CD4-positive, alpha-beta T cell treated with Interferon gamma for 1 hour (primary cell): ENCODE measurements at regions not wholly inside any gene's neighbourhood (a gene's known extent, or its start where the extent isn't known, plus 50 kb on each side); places are given as distances from the start of the nearest gene placed in this dataset.
"Not testable (repeated sequence)": the region's sequence is repeated elsewhere in the genome, so short reads cannot be mapped to it uniquely, and the experiment has no call there.

Source experiments
- DNase-seq: peaks from one replicate; pipeline ENCODE4 v3.0.0-alpha.2; 2020

GRCh38 chr2:9708683-9709538, 78.1 kb upstream of the YWHAQ start:
- no peak for DNase-seq

- no peak for DNase-seq
Measured at GRCh38 chr2:9709539-9710285, 78.9 kb upstream of the YWHAQ start.

GRCh38 chr2:9710311-9710710, 79.5 kb upstream of the YWHAQ start:
- DNase-seq, result no peak

GRCh38 chr2:9712263-9712662, 81.5 kb upstream of the YWHAQ start:
- DNase-seq, result no peak

- DNase-seq, result no peak
Measured at GRCh38 chr2:9714630-9715214, 83.9 kb upstream of the YWHAQ start.

GRCh38 chr2:9715238-9715637, 84.4 kb upstream of the YWHAQ start:
- no peak for DNase-seq

- no peak for DNase-seq
Measured at GRCh38 chr2:9717886-9718451, 87.2 kb upstream of the YWHAQ start.

GRCh38 chr2:9720352-9721093, 89.7 kb upstream of the YWHAQ start:
- no peak for DNase-seq

- no peak for DNase-seq
Measured at GRCh38 chr2:9721344-9721743, 90.5 kb upstream of the YWHAQ start.

- no peak for DNase-seq
Measured at GRCh38 chr2:9722451-9722850, 91.7 kb upstream of the YWHAQ start.

GRCh38 chr2:9724565-9724964, 93.8 kb upstream of the YWHAQ start:
- DNase-seq, result no peak

GRCh38 chr2:9725106-9725505, 94.3 kb upstream of the YWHAQ start:
- DNase-seq, result no peak

GRCh38 chr2:9726016-9726415, 95.2 kb upstream of the YWHAQ start:
- DNase-seq, result not testable (repeated sequence)

- DNase-seq, result not testable (repeated sequence)
Measured at GRCh38 chr2:9730523-9730922, 99.7 kb upstream of the YWHAQ start.

- no peak for DNase-seq
Measured at GRCh38 chr2:9732824-9733223, 102.0 kb upstream of the YWHAQ start.

GRCh38 chr2:9734308-9734707, 103.5 kb upstream of the YWHAQ start:
- no peak for DNase-seq

GRCh38 chr2:9735335-9735734, 104.5 kb upstream of the YWHAQ start:
- DNase-seq, result no peak

- DNase-seq, result no peak
Measured at GRCh38 chr2:9736021-9736420, 105.2 kb upstream of the YWHAQ start.

GRCh38 chr2:9737053-9737875, 106.0 kb upstream of the TAF1B start:
- DNase-seq, result no peak

- no peak for DNase-seq
Measured at GRCh38 chr2:9738062-9738461, 105.2 kb upstream of the TAF1B start.

- peak; percentile 40 for DNase-seq
Measured at GRCh38 chr2:9738535-9739496, 104.5 kb upstream of the TAF1B start.
